MCF 10A (cell line): ENCODE measurements at regions not wholly inside any gene's neighbourhood (a gene's known extent, or its start where the extent isn't known, plus 50 kb on each side); places are given as distances from the start of the nearest gene placed in this dataset.
A peak's percentile ranks its signal among the peaks of the same experiment; 100 is the strongest.

ENCODE experiments used
- BruUV-seq: library from RNA; stranded (reverse); fragments of 400-500 nt; replicated peaks from 2 replicates; lab custom pipeline; 2021; lab: Mats Ljungman, UMichigan
- CTCF ChIA-PET: fragments of 300-600 bp; sonication (Branson Sonifier 250); formaldehyde crosslinking; extraction: SDS; loops from one replicate; lab custom pipeline; 2021; ENCODE audit warnings: antibody characterized with exemption, inconsistent platforms; lab: Yijun Ruan, JAX
- POLR2A ChIA-PET: fragments of 300-600, 350-650 bp; sonication (Branson Sonifier 250); formaldehyde crosslinking; extraction: SDS; loops from one replicate; lab custom pipeline; 2020; ENCODE audit warnings: antibody characterized with exemption, inconsistent platforms; lab: Yijun Ruan, JAX
- DNase-seq: peaks from one replicate; pipeline ENCODE4 v3.0.0-alpha.2; 2018; ENCODE audit not compliant: unreplicated experiment
- H3K27ac Mint-ChIP-seq: one replicate; pipeline ENCODE4 v1.8.0; 2022; ENCODE audit warnings: mild to moderate bottlenecking, low read depth, mixed read lengths; ENCODE audit not compliant: unreplicated experiment
- H3K27me3 Mint-ChIP-seq: one replicate; pipeline ENCODE4 v1.8.0; 2022; ENCODE audit warnings: mixed read lengths; ENCODE audit not compliant: insufficient read depth, unreplicated experiment
- H3K36me3 Mint-ChIP-seq: one replicate; pipeline ENCODE4 v1.8.0; 2022; ENCODE audit warnings: mild to moderate bottlenecking, moderate library complexity, mixed read lengths; ENCODE audit not compliant: insufficient read depth, unreplicated experiment
- H3K4me1 Mint-ChIP-seq: one replicate; pipeline ENCODE4 v1.8.0; 2022; ENCODE audit warnings: mixed read lengths; ENCODE audit not compliant: insufficient read depth, unreplicated experiment
- H3K4me3 Mint-ChIP-seq: one replicate; pipeline ENCODE4 v1.8.0; 2022; ENCODE audit warnings: mild to moderate bottlenecking, moderate library complexity, mixed read lengths; ENCODE audit not compliant: unreplicated experiment
- H3K9me3 Mint-ChIP-seq: one replicate; pipeline ENCODE4 v1.8.0; 2022; ENCODE audit warnings: mixed read lengths; ENCODE audit not compliant: unreplicated experiment
- CTCF ChIP-seq: fragments of 200-600 bp; IDR thresholded peaks from one replicate; pipeline ENCODE4 v1.8.0; 2022; ENCODE audit warnings: antibody characterized with exemption, mild to moderate bottlenecking; ENCODE audit not compliant: unreplicated experiment
- intact Hi-C: fragments of 100-400 bp; cut with micrococcal nuclease; formaldehyde crosslinking; loops from 2 replicates; pipeline ENCODE4 v1.14.1; 2022

- H3K27ac Mint-ChIP-seq, result no peak overlapping the region
These were observed 163.5 kb upstream of the SLC10A2 start for GRCh38 chr13:103229674-103230073.

GRCh38 chr13:103224804-103225203, 158.6 kb upstream of the SLC10A2 start:
- Mint-ChIP-seq H3K27ac (no peak overlapping the region), H3K9me3 (no peaks in the 10 kb centered on the region), H3K36me3 (no peaks in the 10 kb centered on the region), H3K4me1 (peaks cover 14% of the 10 kb centered on the region), H3K27me3 (no peaks in the 10 kb centered on the region), H3K4me3 (no peak overlapping the region)
- intact Hi-C loops, result no loop called here
- DNase-seq, result no peak
- ChIA-PET CTCF (no interaction called here), POLR2A (no interaction called here)
- no peak for TF ChIP-seq CTCF
- no TSS peak for BruUV-seq

More at GRCh38 chr13:103229674-103230073, 163.5 kb upstream of the SLC10A2 start:
- Mint-ChIP-seq H3K36me3 (no peaks in the 10 kb centered on the region), H3K9me3 (peaks cover 11% of the 10 kb centered on the region), H3K27me3 (no peaks in the 10 kb centered on the region), H3K4me1 (no peaks in the 10 kb centered on the region), H3K4me3 (no peak overlapping the region)
- no TSS peak for BruUV-seq
- CTCF ChIA-PET, result no interaction called here
- intact Hi-C loops, result no loop called here
- POLR2A ChIA-PET, result interaction anchor here (0.6 to 1.2 kb wide), 2 partner anchors 9 to 33 kb away, joined by 4 read pairs; no protein-coding TSS in a partner anchor
- TF ChIP-seq CTCF, result no peak
- DNase-seq, result no peak

- H3K36me3 Mint-ChIP-seq, result no peaks in the 10 kb centered on the region
- H3K4me1 Mint-ChIP-seq, result peaks cover 14% of the 10 kb centered on the region
- ChIA-PET POLR2A (interaction anchor here (0.6 to 0.9 kb wide), 2 partner anchors 24 to 68 kb away, joined by 3 to 5 read pairs; no protein-coding TSS in a partner anchor), CTCF (interaction anchor here (0.5 to 0.9 kb wide), 5 partner anchors 16 to 309 kb away, joined by 3 to 8 read pairs (median 3); no protein-coding TSS in a partner anchor)
- H3K27ac Mint-ChIP-seq, result peak overlapping the region; percentile 24
- H3K27me3 Mint-ChIP-seq, result no peaks in the 10 kb centered on the region
- no TSS peak for BruUV-seq
- peak; percentile 65 for DNase-seq
- intact Hi-C loops, result no loop called here
- H3K4me3 Mint-ChIP-seq, result no peak overlapping the region
- no peaks in the 10 kb centered on the region for H3K9me3 Mint-ChIP-seq
- no peak for TF ChIP-seq CTCF
These were observed 156.5 kb upstream of the SLC10A2 start for GRCh38 chr13:103222683-103223082.

- Mint-ChIP-seq H3K4me3 (no peak overlapping the region), H3K27ac (no peak overlapping the region), H3K27me3 (no peaks in the 10 kb centered on the region), H3K36me3 (no peaks in the 10 kb centered on the region), H3K9me3 (no peaks in the 10 kb centered on the region), H3K4me1 (peaks cover 11% of the 10 kb centered on the region)
- ChIA-PET POLR2A (no interaction called here), CTCF (interaction anchor here (1.3 kb wide), 1 partner anchor 65 kb away, joined by 5 read pairs; no protein-coding TSS in a partner anchor)
- TF ChIP-seq CTCF, result no peak
- no peak for DNase-seq
- intact Hi-C loops, result no loop called here
- BruUV-seq, result no TSS peak
These were observed 152.0 kb upstream of the SLC10A2 start for GRCh38 chr13:103218253-103218652.
